HTR-8/SVneo (cell line): ENCODE measurements at regions not wholly inside any gene's neighbourhood (a gene's known extent, or its start where the extent isn't known, plus 50 kb on each side); places are given as distances from the start of the nearest gene placed in this dataset.
"Not testable (repeated sequence)": the region's sequence is repeated elsewhere in the genome, so short reads cannot be mapped to it uniquely, and the experiment has no call there.

ENCODE experiments used
- DNase-seq: peaks from one replicate; pipeline ENCODE4 v3.0.0; 2011; ENCODE audit warnings: low spot score, mixed read lengths; ENCODE audit not compliant: insufficient read length
- FAIRE-seq: peaks from 2 replicates; lab custom pipeline; 2011; peaks lifted over from hg19 to GRCh38; lab: Jason Lieb, UNC

GRCh38 chr17:69655902-69656301 is 241.4 kb downstream of the MAP2K6 start:
- FAIRE-seq (no peak), DNase-seq (no peak)

- DNase-seq (no peak), FAIRE-seq (peak; percentile 81)
Measured at GRCh38 chr17:69669441-69670178, 255.1 kb downstream of the MAP2K6 start.

GRCh38 chr17:69672924-69673323 is 258.4 kb downstream of the MAP2K6 start:
- no peak for DNase-seq
- FAIRE-seq: peak; percentile 44

GRCh38 chr17:69677130-69677529 is 262.6 kb downstream of the MAP2K6 start:
- DNase-seq (no peak), FAIRE-seq (no peak)

GRCh38 chr17:69678206-69678605 is 263.7 kb downstream of the MAP2K6 start:
- no peak for DNase-seq
- FAIRE-seq: peak; percentile 55

GRCh38 chr17:69679829-69680228 is 265.3 kb downstream of the MAP2K6 start:
- no peak for DNase-seq
- FAIRE-seq: no peak

- no peak for FAIRE-seq
- DNase-seq: no peak
Measured at GRCh38 chr17:69684251-69684650, 269.8 kb downstream of the MAP2K6 start.

- DNase-seq, FAIRE-seq: not testable (repeated sequence)
Measured at GRCh38 chr17:69685150-69685549, 270.7 kb downstream of the MAP2K6 start.

GRCh38 chr17:69690531-69690930 is 276.0 kb downstream of the MAP2K6 start:
- DNase-seq: no peak
- no peak for FAIRE-seq

- FAIRE-seq (peak; percentile 4), DNase-seq (no peak)
Measured at GRCh38 chr17:69692171-69692570, 277.7 kb downstream of the MAP2K6 start.

GRCh38 chr17:69695646-69696045 is 281.1 kb downstream of the MAP2K6 start:
- FAIRE-seq (no peak), DNase-seq (no peak)

- DNase-seq (no peak), FAIRE-seq (peak; percentile 52)
Measured at GRCh38 chr17:69696650-69697049, 282.2 kb downstream of the MAP2K6 start.

- not testable (repeated sequence) for DNase-seq
Measured at GRCh38 chr17:69698352-69698751, 283.9 kb downstream of the MAP2K6 start.

GRCh38 chr17:69702078-69702477 is 287.6 kb downstream of the MAP2K6 start:
- DNase-seq (no peak), FAIRE-seq (peak; percentile 9)

More at GRCh38 chr17:69698352-69698751, 283.9 kb downstream of the MAP2K6 start:
- not testable (repeated sequence) for FAIRE-seq

- DNase-seq (no peak), FAIRE-seq (no peak)
Measured at GRCh38 chr17:69703751-69704150, 289.3 kb downstream of the MAP2K6 start.

GRCh38 chr17:69704935-69705334 is 290.4 kb downstream of the MAP2K6 start:
- FAIRE-seq: no peak

GRCh38 chr17:69706127-69706526 is 291.6 kb downstream of the MAP2K6 start:
- DNase-seq (no peak), FAIRE-seq (peak; percentile 28)

More at GRCh38 chr17:69704935-69705334, 290.4 kb downstream of the MAP2K6 start:
- DNase-seq: no peak

- no peak for FAIRE-seq
- no peak for DNase-seq
Measured at GRCh38 chr17:69709441-69709840, 294.9 kb downstream of the MAP2K6 start.

- FAIRE-seq (no peak), DNase-seq (no peak)
Measured at GRCh38 chr17:69710926-69711325, 296.4 kb downstream of the MAP2K6 start.

GRCh38 chr17:69711541-69711940 is 297.0 kb downstream of the MAP2K6 start:
- no peak for FAIRE-seq
- DNase-seq: no peak

- no peak for FAIRE-seq
- DNase-seq: no peak
Measured at GRCh38 chr17:69712801-69713311, 298.4 kb downstream of the MAP2K6 start.

- FAIRE-seq (no peak), DNase-seq (no peak)
Measured at GRCh38 chr17:69713815-69714214, 299.3 kb downstream of the MAP2K6 start.
